Progenitor cell of endocrine pancreas (in vitro differentiated cells): ENCODE measurements at regions not wholly inside any gene's neighbourhood (a gene's known extent, or its start where the extent isn't known, plus 50 kb on each side); places are given as distances from the start of the nearest gene placed in this dataset.
"Not testable (repeated sequence)": the region's sequence is repeated elsewhere in the genome, so short reads cannot be mapped to it uniquely, and the experiment has no call there.

Source experiments
- DNase-seq: peaks from one replicate; pipeline ENCODE4 v3.0.0; 2021; ENCODE audit warnings: low spot score; ENCODE audit not compliant: unreplicated experiment
- H3K27ac Mint-ChIP-seq: 2 replicates; pipeline ENCODE4 v1.8.0; 2021; ENCODE audit warnings: mild to moderate bottlenecking, moderate library complexity, mixed read lengths
- H3K27me3 Mint-ChIP-seq: 2 replicates; pipeline ENCODE4 v1.8.0; 2021; ENCODE audit warnings: mixed read lengths
- H3K36me3 Mint-ChIP-seq: 2 replicates; pipeline ENCODE4 v1.8.0; 2022; ENCODE audit warnings: mixed read lengths; ENCODE audit not compliant: insufficient read depth
- H3K4me1 Mint-ChIP-seq: 2 replicates; pipeline ENCODE4 v1.8.0; 2021; ENCODE audit warnings: low read depth, mixed read lengths
- H3K4me3 Mint-ChIP-seq: 2 replicates; pipeline ENCODE4 v1.8.0; 2021; ENCODE audit warnings: low read depth, mild to moderate bottlenecking, moderate library complexity, mixed read lengths
- H3K9me3 Mint-ChIP-seq: 2 replicates; pipeline ENCODE4 v1.8.0; 2021; ENCODE audit warnings: low read depth, mixed read lengths
- TF ChIP-seq, protein P1 (sequence below): fragments of 200-600 bp; sonication (generic); IDR thresholded peaks from one replicate; pipeline ENCODE4 v1.5.0; 2021; ENCODE audit warnings: antibody characterized with exemption, mild to moderate bottlenecking; ENCODE audit not compliant: unreplicated experiment

DNA sequence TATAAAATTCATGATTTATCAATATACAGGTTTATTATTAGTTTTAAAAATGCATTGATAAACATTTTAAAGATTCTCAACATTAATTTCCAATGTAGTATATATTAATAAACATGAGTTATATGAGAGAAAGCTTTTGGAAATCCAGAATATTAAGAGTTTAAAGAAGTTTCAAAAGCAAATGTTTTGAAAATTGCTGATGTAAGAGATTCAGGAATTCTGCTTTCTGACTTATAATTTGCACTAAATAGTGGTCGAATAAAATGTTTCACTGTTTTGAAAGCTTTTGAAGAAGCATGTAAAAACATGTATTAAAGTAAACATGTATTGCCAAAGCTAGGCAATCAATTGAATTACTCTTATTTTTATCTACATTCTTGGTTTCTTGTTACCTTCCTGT lies 151.2 kb upstream of the CXorf51B start:
- no peak overlapping the region for H3K4me3 Mint-ChIP-seq
- no peaks in the 10 kb centered on the region for H3K36me3 Mint-ChIP-seq
- TF ChIP-seq, protein P1, sequence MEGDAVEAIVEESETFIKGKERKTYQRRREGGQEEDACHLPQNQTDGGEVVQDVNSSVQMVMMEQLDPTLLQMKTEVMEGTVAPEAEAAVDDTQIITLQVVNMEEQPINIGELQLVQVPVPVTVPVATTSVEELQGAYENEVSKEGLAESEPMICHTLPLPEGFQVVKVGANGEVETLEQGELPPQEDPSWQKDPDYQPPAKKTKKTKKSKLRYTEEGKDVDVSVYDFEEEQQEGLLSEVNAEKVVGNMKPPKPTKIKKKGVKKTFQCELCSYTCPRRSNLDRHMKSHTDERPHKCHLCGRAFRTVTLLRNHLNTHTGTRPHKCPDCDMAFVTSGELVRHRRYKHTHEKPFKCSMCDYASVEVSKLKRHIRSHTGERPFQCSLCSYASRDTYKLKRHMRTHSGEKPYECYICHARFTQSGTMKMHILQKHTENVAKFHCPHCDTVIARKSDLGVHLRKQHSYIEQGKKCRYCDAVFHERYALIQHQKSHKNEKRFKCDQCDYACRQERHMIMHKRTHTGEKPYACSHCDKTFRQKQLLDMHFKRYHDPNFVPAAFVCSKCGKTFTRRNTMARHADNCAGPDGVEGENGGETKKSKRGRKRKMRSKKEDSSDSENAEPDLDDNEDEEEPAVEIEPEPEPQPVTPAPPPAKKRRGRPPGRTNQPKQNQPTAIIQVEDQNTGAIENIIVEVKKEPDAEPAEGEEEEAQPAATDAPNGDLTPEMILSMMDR, result no peak
- no peak for DNase-seq
- no peaks in the 10 kb centered on the region for H3K27me3 Mint-ChIP-seq
- H3K27ac Mint-ChIP-seq, result no peak overlapping the region
- H3K4me1 Mint-ChIP-seq, result no peaks in the 10 kb centered on the region
- H3K9me3 Mint-ChIP-seq, result peaks cover 23% of the 10 kb centered on the region

DNA sequence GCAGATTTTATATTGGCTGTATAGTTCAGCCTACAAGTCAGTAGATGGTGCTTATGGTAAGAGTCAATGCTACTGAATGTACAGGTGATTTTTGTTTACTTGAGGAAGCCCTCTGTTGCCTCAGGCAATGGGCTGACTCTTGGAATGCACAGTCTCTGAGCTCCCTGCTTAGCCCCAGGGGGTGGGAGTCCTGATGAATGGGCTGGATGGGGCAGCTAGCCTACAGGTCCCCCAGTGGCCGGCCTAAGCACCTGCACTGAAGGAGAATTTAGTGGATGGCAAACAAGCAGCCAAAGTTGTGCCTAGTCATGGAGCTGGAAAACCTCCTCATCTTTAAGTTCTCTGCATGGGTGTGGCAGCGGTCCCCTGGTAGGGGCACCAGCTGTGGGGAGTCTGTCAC lies 101.8 kb upstream of the CXorf51B start:
- Mint-ChIP-seq H3K36me3 (peaks cover 1% of the 10 kb centered on the region), H3K9me3 (peaks cover 15% of the 10 kb centered on the region), H3K4me1 (no peaks in the 10 kb centered on the region), H3K27me3 (no peaks in the 10 kb centered on the region), H3K27ac (no peak overlapping the region), H3K4me3 (no peak overlapping the region)
- no peak for DNase-seq
- TF ChIP-seq, protein P1, result no peak

DNA sequence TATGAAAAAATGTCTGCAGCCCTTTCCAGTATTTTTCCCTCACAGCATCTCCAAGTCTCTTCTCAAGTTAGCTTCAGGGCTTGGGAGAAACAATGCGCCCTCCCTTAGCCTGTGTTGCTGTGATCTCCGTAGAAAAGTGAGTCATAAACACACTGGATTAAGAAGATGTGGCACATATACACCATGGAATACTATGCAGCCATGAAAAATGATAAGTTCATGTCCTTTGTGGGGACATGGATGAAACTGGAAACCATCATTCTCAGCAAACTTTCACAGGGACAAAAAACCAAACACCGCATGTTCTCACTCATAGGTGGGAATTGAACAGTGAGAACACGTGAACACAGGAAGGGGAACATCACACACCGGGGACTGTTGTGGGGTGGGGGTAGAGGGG lies 100.7 kb upstream of the CXorf51B start:
- H3K27me3 Mint-ChIP-seq, H3K4me1 Mint-ChIP-seq, H3K27ac Mint-ChIP-seq, H3K4me3 Mint-ChIP-seq, H3K36me3 Mint-ChIP-seq, DNase-seq: not testable (repeated sequence)
- peaks cover 21% of the 10 kb centered on the region for H3K9me3 Mint-ChIP-seq

DNA sequence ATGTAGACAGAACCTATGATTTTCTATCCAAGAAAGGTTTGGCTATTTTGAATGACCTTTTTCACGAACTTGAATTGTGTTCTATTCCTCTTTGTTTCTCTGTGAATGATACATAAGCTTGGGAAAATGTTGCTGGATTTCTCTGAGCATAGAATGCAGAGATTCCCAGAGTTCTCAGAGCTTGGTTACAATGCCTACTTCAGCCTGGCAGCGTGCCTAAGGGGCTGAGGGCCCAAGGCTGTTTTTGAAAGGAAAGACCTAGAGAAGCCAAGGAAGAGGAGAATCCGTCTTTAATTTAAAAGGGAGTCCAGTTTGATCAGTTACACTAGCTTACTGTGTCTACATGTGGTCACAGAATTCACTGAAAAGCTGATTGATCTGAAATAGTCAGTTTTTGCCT lies 55.3 kb upstream of the CXorf51B start:
- Mint-ChIP-seq H3K36me3 (peaks cover 1% of the 10 kb centered on the region), H3K9me3 (peaks cover 24% of the 10 kb centered on the region), H3K27ac (peak overlapping the region; percentile 67), H3K4me3 (peak overlapping the region; percentile 19), H3K4me1 (peaks cover 15% of the 10 kb centered on the region), H3K27me3 (no peaks in the 10 kb centered on the region)
- no peak for DNase-seq
- TF ChIP-seq, protein P1, result no peak

DNA sequence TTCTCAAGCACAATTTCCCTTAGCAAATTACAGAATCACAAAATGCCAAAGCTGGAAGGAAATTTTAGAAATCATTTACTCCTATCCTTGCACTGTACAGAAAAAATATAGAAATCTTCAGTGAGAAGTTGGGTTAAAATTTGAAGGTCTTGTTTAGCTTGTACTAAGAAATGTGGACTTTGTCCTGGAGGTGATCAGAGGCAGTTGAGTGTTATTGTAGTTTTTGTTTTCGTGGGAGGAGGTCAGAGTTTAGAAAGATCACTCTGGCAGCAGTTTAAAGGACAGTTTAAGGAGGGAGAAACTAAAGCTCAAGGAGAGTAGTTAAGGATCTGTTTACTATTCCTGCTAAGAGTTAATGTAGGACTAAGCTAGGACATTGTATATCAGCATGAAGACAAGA lies 54.4 kb upstream of the CXorf51B start:
- Mint-ChIP-seq H3K27me3 (no peaks in the 10 kb centered on the region), H3K36me3 (peaks cover 1% of the 10 kb centered on the region), H3K9me3 (peaks cover 23% of the 10 kb centered on the region), H3K27ac (peak overlapping the region; percentile 10), H3K4me1 (peaks cover 15% of the 10 kb centered on the region), H3K4me3 (peak overlapping the region; percentile 0)
- TF ChIP-seq, protein P1, result no peak
- no peak for DNase-seq
